ENCODE measurements at regions not wholly inside any gene's neighbourhood (a gene's known extent, or its start where the extent isn't known, plus 50 kb on each side); places are given as distances from the start of the nearest gene placed in this dataset.

DNA sequence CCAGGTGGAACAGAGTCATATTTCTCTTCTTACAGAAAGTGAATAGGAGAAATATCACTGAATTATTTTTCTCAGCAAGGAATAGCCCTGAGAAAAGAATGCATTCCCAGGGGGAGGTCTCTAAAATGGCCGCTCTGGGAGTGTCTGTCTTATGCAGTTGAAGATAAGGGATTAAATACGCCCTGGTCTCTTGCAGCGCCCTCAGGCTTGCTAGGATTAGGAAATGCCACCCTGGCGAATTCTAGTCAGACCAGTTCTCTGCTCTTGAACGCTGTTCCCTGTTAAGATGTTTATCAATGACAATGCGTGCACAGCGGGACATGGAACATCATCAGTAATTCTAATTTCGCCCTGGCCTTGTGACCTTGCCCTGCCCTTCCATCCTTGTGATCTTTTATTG is 949.0 kb upstream of the SEMA6D start:
- CTCF ChIA-PET (ENCODE audit: partially characterized antibody): no interaction called here
- Mint-ChIP-seq H3K4me3 (no peak overlapping the region), H3K36me3 (no peaks in the 10 kb centered on the region), H3K27me3 (no peaks in the 10 kb centered on the region), H3K4me1 (no peaks in the 10 kb centered on the region), H3K27ac (no peak overlapping the region), H3K9me3 (peaks cover 2 to 39% (median 20%) of the 10 kb centered on the region in 8 donors)
- DNase-seq: no peak
- intact Hi-C loops (cut with micrococcal nuclease): no loop called here
- Histone ChIP-seq H3K9me3 (ENCODE audit: control insufficient read depth in 1 of 2, low read length in 2 of 2) (peaks cover 0 to 6% of the 10 kb centered on the region in 2 donors), H3K4me1 (ENCODE audit: insufficient read depth, low read length) (no peaks in the 10 kb centered on the region), H3K27me3 (ENCODE audit: insufficient read depth, low read length) (no peaks in the 10 kb centered on the region), H3K4me3 (ENCODE audit: low read length in 2 of 2) (no peak overlapping the region), H3K27ac (ENCODE audit: low read depth, low read length) (no peak overlapping the region), H3K36me3 (ENCODE audit: insufficient read depth, low read length) (no peaks in the 10 kb centered on the region)
- POLR2A ChIA-PET (ENCODE audit: partially characterized antibody): no interaction called here

DNA sequence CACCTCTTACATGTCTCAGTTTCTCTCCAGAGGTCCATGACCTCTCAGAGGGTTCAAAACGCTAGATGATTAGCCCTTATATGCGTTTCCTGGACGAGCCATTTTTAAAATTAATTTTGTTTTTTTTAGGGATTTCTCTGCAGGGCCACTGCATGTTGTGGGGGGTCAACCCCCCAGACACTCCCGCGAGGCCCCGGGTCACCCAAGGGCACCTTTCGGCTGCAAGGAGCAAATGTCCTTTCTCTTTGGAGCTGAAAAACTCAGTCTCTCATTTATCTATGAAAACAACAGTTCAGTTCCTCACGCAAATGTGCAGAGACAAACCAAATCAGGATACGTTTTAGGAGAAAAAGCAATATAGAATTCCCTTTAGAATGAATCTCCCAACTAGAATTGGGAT is 944.3 kb upstream of the SEMA6D start:
- no peaks in the 10 kb centered on the region for H3K27me3 Mint-ChIP-seq
- no peak for DNase-seq
- H3K4me3 ChIP-seq (ENCODE audit: low read length in 2 of 2): no peak overlapping the region
- POLR2A ChIA-PET (ENCODE audit: partially characterized antibody): no interaction called here
- no peaks in the 10 kb centered on the region for H3K36me3 ChIP-seq (ENCODE audit: insufficient read depth, low read length)
- CTCF ChIA-PET (ENCODE audit: partially characterized antibody): no interaction called here
- no peak overlapping the region for H3K4me3 Mint-ChIP-seq
- H3K9me3 ChIP-seq (ENCODE audit: control insufficient read depth in 1 of 2, low read length in 2 of 2): peaks cover 0 to 6% of the 10 kb centered on the region in 2 donors
- H3K36me3 Mint-ChIP-seq: no peaks in the 10 kb centered on the region
- no peak overlapping the region for H3K27ac ChIP-seq (ENCODE audit: low read depth, low read length)
- no peak overlapping the region for H3K27ac Mint-ChIP-seq
- H3K9me3 Mint-ChIP-seq: peaks cover 2 to 29% (median 19%) of the 10 kb centered on the region in 8 donors
- intact Hi-C loops (cut with micrococcal nuclease): no loop called here
- no peaks in the 10 kb centered on the region for H3K4me1 ChIP-seq (ENCODE audit: insufficient read depth, low read length)
- no peaks in the 10 kb centered on the region for H3K4me1 Mint-ChIP-seq
- H3K27me3 ChIP-seq (ENCODE audit: insufficient read depth, low read length): no peaks in the 10 kb centered on the region

DNA sequence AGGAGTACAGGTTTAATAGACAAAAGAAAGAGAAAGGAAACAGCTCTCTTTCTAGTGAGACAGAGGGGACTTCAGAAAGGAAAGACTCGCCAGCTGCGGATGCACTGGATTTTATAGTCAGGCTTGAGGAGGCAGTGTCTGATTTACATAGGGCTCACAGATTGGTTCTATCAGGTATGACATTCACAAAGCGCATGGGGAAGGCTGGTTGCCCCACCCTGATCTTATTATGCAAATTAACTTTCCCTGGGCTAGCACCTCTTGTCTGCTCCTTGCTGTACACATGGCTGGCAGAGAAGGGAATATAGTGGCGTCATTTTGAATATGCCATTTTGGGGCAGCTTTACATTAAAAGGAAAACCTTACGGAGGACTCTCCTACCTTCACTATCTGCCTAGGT is 938.4 kb upstream of the SEMA6D start:
- H3K36me3 ChIP-seq (ENCODE audit: insufficient read depth, low read length): no peaks in the 10 kb centered on the region
- Mint-ChIP-seq H3K27me3 (no peaks in the 10 kb centered on the region), H3K27ac (no peak overlapping the region), H3K9me3 (peaks cover 5 to 23% (median 14%) of the 10 kb centered on the region in 8 donors), H3K36me3 (no peaks in the 10 kb centered on the region), H3K4me3 (no peak overlapping the region), H3K4me1 (no peaks in the 10 kb centered on the region)
- POLR2A ChIA-PET (ENCODE audit: partially characterized antibody): no interaction called here
- DNase-seq: no peak
- no peaks in the 10 kb centered on the region for H3K4me1 ChIP-seq (ENCODE audit: insufficient read depth, low read length)
- CTCF ChIA-PET (ENCODE audit: partially characterized antibody): no interaction called here
- H3K27me3 ChIP-seq (ENCODE audit: insufficient read depth, low read length): no peaks in the 10 kb centered on the region
- H3K9me3 ChIP-seq (ENCODE audit: control insufficient read depth in 1 of 2, low read length in 2 of 2): no peaks in the 10 kb centered on the region
- intact Hi-C loops (cut with micrococcal nuclease): no loop called here
- H3K27ac ChIP-seq (ENCODE audit: low read depth, low read length): no peak overlapping the region
- H3K4me3 ChIP-seq (ENCODE audit: low read length in 2 of 2): no peak overlapping the region

DNA sequence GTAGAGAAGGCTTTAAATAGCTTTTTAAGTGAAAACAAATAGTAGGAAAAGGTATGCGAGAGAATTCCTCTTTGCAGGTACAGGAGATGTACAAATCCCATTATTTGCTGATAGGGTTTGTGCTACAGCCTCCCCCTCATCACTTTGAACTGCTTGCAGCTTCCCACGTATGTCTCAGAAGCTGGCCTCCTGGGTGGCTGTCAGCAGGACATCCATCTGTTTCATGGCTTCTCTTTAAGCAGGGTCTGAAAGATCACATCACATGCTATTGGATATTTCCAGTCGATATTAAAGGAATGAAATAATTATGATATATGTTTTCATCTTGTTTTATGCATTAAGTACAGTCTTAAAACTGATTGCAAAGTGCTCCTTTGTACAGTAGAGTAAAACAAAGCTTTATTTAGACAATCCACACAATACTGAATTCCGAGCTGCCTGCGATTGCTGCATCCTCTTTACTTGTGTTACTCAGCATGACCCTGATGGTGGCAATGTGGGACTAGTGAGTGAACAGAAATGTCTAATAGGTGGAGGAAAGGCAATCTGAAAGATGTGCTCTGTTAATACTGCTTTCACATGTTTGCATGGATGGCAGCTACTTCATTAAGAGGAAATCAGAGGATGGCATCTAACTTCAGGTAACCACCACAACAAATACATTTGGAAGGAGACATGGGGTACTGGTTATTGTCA is 930.6 kb upstream of the SEMA6D start:
- H3K4me3 Mint-ChIP-seq: no peak overlapping the region
- H3K27ac Mint-ChIP-seq: no peak overlapping the region
- intact Hi-C loops (cut with micrococcal nuclease): no loop called here
- no peaks in the 10 kb centered on the region for H3K4me1 Mint-ChIP-seq
- CTCF ChIA-PET (ENCODE audit: partially characterized antibody): no interaction called here
- no peaks in the 10 kb centered on the region for H3K36me3 Mint-ChIP-seq
- no peak for DNase-seq
- no peak overlapping the region for H3K27ac ChIP-seq (ENCODE audit: low read depth, low read length)
- no peaks in the 10 kb centered on the region for H3K4me1 ChIP-seq (ENCODE audit: insufficient read depth, low read length)
- no peak overlapping the region for H3K4me3 ChIP-seq (ENCODE audit: low read length in 2 of 2)
- H3K36me3 ChIP-seq (ENCODE audit: insufficient read depth, low read length): no peaks in the 10 kb centered on the region
- no peaks in the 10 kb centered on the region for H3K27me3 ChIP-seq (ENCODE audit: insufficient read depth, low read length)
- POLR2A ChIA-PET (ENCODE audit: partially characterized antibody): no interaction called here
- H3K27me3 Mint-ChIP-seq: no peaks in the 10 kb centered on the region
- H3K9me3 ChIP-seq (ENCODE audit: control insufficient read depth in 1 of 2, low read length in 2 of 2): no peaks in the 10 kb centered on the region
- peaks cover 0 to 17% (median 7%) of the 10 kb centered on the region in 8 donors for H3K9me3 Mint-ChIP-seq

DNA sequence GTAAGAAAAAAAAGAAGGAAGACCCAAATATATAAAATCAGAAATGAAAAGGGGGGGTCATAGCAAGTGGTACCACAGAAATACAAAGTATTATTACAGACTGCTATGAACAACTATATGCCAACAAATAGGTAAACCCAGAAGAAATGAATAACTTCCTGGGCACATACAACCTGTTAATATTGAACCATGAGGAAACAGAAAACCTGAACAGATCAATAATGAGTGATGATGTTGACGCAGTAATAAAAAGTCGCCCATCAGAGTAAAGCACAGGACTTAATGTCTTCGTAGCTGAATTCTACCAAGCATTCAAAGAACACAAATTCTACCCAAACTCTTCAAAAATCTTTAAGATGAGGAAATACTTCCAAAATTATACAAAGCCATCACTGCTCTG is 921.6 kb upstream of the SEMA6D start:
- Histone ChIP-seq H3K9me3 (ENCODE audit: control insufficient read depth in 1 of 2, low read length in 2 of 2) (no peaks in the 10 kb centered on the region), H3K4me3 (ENCODE audit: low read length in 2 of 2) (no peak overlapping the region), H3K4me1 (ENCODE audit: insufficient read depth, low read length) (no peaks in the 10 kb centered on the region), H3K36me3 (ENCODE audit: insufficient read depth, low read length) (no peaks in the 10 kb centered on the region), H3K27me3 (ENCODE audit: insufficient read depth, low read length) (no peaks in the 10 kb centered on the region), H3K27ac (ENCODE audit: low read depth, low read length) (no peak overlapping the region)
- intact Hi-C loops (cut with micrococcal nuclease): no loop called here
- Mint-ChIP-seq H3K27ac (no peak overlapping the region), H3K4me1 (no peaks in the 10 kb centered on the region), H3K4me3 (no peak overlapping the region), H3K27me3 (no peaks in the 10 kb centered on the region), H3K36me3 (no peaks in the 10 kb centered on the region), H3K9me3 (peaks cover 2 to 19% (median 6%) of the 10 kb centered on the region in 8 donors)
- DNase-seq: no peak
- CTCF ChIA-PET (ENCODE audit: partially characterized antibody): no interaction called here
- POLR2A ChIA-PET (ENCODE audit: partially characterized antibody): no interaction called here

DNA sequence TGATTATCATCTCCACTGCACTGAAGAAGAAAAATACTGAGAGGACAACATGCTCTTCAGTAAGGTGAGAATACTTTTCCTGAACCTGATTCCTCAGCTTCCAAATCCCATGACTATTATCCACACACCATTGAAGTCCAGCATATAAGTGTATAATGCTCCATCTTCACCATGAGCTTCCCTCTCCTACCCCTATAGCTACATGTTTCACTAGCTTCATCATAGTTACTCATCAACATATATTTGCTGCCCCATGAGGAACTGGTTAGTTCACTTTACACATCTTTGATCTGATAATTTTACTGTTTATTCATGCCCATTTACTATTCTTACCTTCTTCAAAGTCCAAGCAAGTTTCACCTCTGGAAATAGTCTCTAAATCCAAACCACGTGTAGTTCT is 908.5 kb upstream of the SEMA6D start:
- no peak for DNase-seq
- no peaks in the 10 kb centered on the region for H3K9me3 ChIP-seq (ENCODE audit: control insufficient read depth in 1 of 2, low read length in 2 of 2)
- CTCF ChIA-PET (ENCODE audit: partially characterized antibody): no interaction called here

DNA sequence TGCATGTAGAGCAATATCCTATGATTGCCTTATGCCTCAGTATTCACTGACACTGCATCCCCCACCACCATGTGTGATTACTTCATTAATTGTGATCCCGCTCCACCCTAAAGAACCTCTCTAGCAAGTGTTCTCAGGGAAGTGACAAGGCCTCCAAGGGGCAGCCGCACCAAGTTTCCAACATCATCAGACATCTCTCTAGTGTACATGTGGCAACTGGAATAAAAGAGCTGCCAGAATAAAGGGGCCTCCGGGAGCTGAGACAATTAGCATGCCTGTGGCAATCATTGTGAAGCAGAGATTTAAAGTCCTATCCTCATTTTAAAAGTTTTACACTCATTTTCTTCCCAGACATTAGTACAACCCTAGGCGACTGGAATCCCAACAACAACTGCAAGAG is 902.1 kb upstream of the SEMA6D start:
- intact Hi-C loops (cut with micrococcal nuclease): no loop called here
- H3K36me3 ChIP-seq (ENCODE audit: insufficient read depth, low read length): no peaks in the 10 kb centered on the region
- DNase-seq: no peak
- no peak overlapping the region for H3K27ac ChIP-seq (ENCODE audit: low read depth, low read length)
- H3K27ac Mint-ChIP-seq: no peak overlapping the region
- POLR2A ChIA-PET (ENCODE audit: partially characterized antibody): no interaction called here
- H3K4me1 ChIP-seq (ENCODE audit: insufficient read depth, low read length): no peaks in the 10 kb centered on the region
- no peaks in the 10 kb centered on the region for H3K27me3 Mint-ChIP-seq
- H3K4me1 Mint-ChIP-seq: no peaks in the 10 kb centered on the region
- CTCF ChIA-PET (ENCODE audit: partially characterized antibody): no interaction called here
- H3K4me3 Mint-ChIP-seq: no peak overlapping the region
- no peaks in the 10 kb centered on the region for H3K36me3 Mint-ChIP-seq
- H3K9me3 ChIP-seq (ENCODE audit: control insufficient read depth in 1 of 2, low read length in 2 of 2): no peaks in the 10 kb centered on the region
- H3K9me3 Mint-ChIP-seq: peaks cover 2 to 23% (median 13%) of the 10 kb centered on the region in 8 donors
- H3K27me3 ChIP-seq (ENCODE audit: insufficient read depth, low read length): no peaks in the 10 kb centered on the region
- H3K4me3 ChIP-seq (ENCODE audit: low read length in 2 of 2): no peak overlapping the region

More for the DNA sequence above, 908.5 kb upstream of the SEMA6D start:
- intact Hi-C loops (cut with micrococcal nuclease): no loop called here
- H3K9me3 Mint-ChIP-seq: peaks cover 2 to 20% (median 7%) of the 10 kb centered on the region in 8 donors
- no peak overlapping the region for H3K4me3 Mint-ChIP-seq
- Histone ChIP-seq H3K27me3 (ENCODE audit: insufficient read depth, low read length) (no peaks in the 10 kb centered on the region), H3K4me3 (ENCODE audit: low read length in 2 of 2) (no peak overlapping the region), H3K27ac (ENCODE audit: low read depth, low read length) (no peak overlapping the region), H3K4me1 (ENCODE audit: insufficient read depth, low read length) (no peaks in the 10 kb centered on the region), H3K36me3 (ENCODE audit: insufficient read depth, low read length) (no peaks in the 10 kb centered on the region)
- no peaks in the 10 kb centered on the region for H3K27me3 Mint-ChIP-seq
- POLR2A ChIA-PET (ENCODE audit: partially characterized antibody): no interaction called here
- H3K36me3 Mint-ChIP-seq: no peaks in the 10 kb centered on the region
- no peak overlapping the region for H3K27ac Mint-ChIP-seq
- no peaks in the 10 kb centered on the region for H3K4me1 Mint-ChIP-seq

DNA sequence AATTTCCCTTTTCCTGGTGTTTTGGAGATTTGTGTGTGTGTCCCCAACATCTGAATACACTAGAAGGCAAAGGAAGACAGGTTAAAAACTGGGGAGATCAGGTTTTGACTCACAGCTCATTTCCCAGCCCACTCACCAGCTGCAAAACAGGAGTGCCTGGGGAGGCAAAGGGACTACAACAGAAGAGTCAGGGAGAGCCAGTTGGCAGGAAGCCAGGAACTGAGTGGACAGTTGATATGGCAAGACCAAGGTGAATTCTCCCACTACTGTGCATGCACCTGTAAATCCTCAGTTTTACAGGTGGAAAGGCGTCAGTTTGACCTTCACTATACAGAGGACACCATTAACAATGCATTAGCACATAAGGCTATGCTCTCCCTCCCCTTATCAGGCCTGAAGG is 901.5 kb upstream of the SEMA6D start:
- Histone ChIP-seq H3K9me3 (ENCODE audit: control insufficient read depth in 1 of 2, low read length in 2 of 2) (no peaks in the 10 kb centered on the region), H3K4me1 (ENCODE audit: insufficient read depth, low read length) (no peaks in the 10 kb centered on the region), H3K4me3 (ENCODE audit: low read length in 2 of 2) (no peak overlapping the region), H3K36me3 (ENCODE audit: insufficient read depth, low read length) (no peaks in the 10 kb centered on the region), H3K27me3 (ENCODE audit: insufficient read depth, low read length) (no peaks in the 10 kb centered on the region), H3K27ac (ENCODE audit: low read depth, low read length) (no peak overlapping the region)
- CTCF ChIA-PET (ENCODE audit: partially characterized antibody): no interaction called here
- Mint-ChIP-seq H3K36me3 (no peaks in the 10 kb centered on the region), H3K4me1 (no peaks in the 10 kb centered on the region), H3K27ac (no peak overlapping the region), H3K9me3 (peaks cover 0 to 23% (median 12%) of the 10 kb centered on the region in 8 donors), H3K27me3 (no peaks in the 10 kb centered on the region), H3K4me3 (no peak overlapping the region)
- DNase-seq: no peak
- POLR2A ChIA-PET (ENCODE audit: partially characterized antibody): no interaction called here
- intact Hi-C loops (cut with micrococcal nuclease): no loop called here
